ENCODE measurements at regions not wholly inside any gene's neighbourhood (a gene's known extent, or its start where the extent isn't known, plus 50 kb on each side); places are given as distances from the start of the nearest gene placed in this dataset.

- Mint-ChIP-seq H3K36me3 (ENCODE audit: low read depth) (no peaks in the 10 kb centered on the region), H3K27me3 (ENCODE audit: insufficient read depth) (0 out of 2 replicates have a peak, but pooled peaks cover 3% of the 10 kb centered on the region), H3K9me3 (no peaks in the 10 kb centered on the region), H3K4me3 (no peak overlapping the region), H3K4me1 (ENCODE audit: low read depth) (peaks cover 30% of the 10 kb centered on the region), H3K27ac (no peak overlapping the region)
- no peak for DNase-seq
- TF ChIP-seq CTCF (IDR thresholded peaks at IDR 0.05) = no peak
These were observed 552.4 kb upstream of the ZNF608 start for GRCh38 chr5:125298746-125299379.

GRCh38 chr5:125301711-125302110 lies 555.3 kb upstream of the ZNF608 start:
- DNase-seq = no peak
- TF ChIP-seq CTCF (IDR thresholded peaks at IDR 0.05) = no peak
- Mint-ChIP-seq H3K4me3 (no peak overlapping the region), H3K27me3 (ENCODE audit: insufficient read depth) (no peaks in the 10 kb centered on the region), H3K9me3 (peaks cover 8% of the 10 kb centered on the region), H3K4me1 (ENCODE audit: low read depth) (0 out of 2 replicates have a peak, but pooled peaks cover 11% of the 10 kb centered on the region), H3K27ac (no peak overlapping the region), H3K36me3 (ENCODE audit: low read depth) (peaks cover 11% of the 10 kb centered on the region; the same call in 1 of the 2 replicates)

GRCh38 chr5:125302577-125302976 lies 556.1 kb upstream of the ZNF608 start:
- no peak for TF ChIP-seq CTCF (IDR thresholded peaks at IDR 0.05)
- DNase-seq = no peak
- H3K36me3 Mint-ChIP-seq (ENCODE audit: low read depth) = peaks cover 15% of the 10 kb centered on the region
- H3K27me3 Mint-ChIP-seq (ENCODE audit: insufficient read depth) = no peaks in the 10 kb centered on the region
- H3K4me3 Mint-ChIP-seq = no peak overlapping the region
- H3K27ac Mint-ChIP-seq = no peak overlapping the region
- 0 out of 2 replicates have a peak, but pooled peaks cover 11% of the 10 kb centered on the region for H3K4me1 Mint-ChIP-seq (ENCODE audit: low read depth)
- peaks cover 11% of the 10 kb centered on the region for H3K9me3 Mint-ChIP-seq

GRCh38 chr5:125306741-125307140 lies 560.3 kb upstream of the ZNF608 start:
- no peaks in the 10 kb centered on the region for H3K27me3 Mint-ChIP-seq (ENCODE audit: insufficient read depth)
- DNase-seq = no peak
- TF ChIP-seq CTCF (IDR thresholded peaks at IDR 0.05) = no peak
- H3K36me3 Mint-ChIP-seq (ENCODE audit: low read depth) = peaks cover 26% of the 10 kb centered on the region
- H3K4me3 Mint-ChIP-seq = no peak overlapping the region
- peaks cover 21% of the 10 kb centered on the region for H3K4me1 Mint-ChIP-seq (ENCODE audit: low read depth)
- peaks cover 11% of the 10 kb centered on the region for H3K9me3 Mint-ChIP-seq
- H3K27ac Mint-ChIP-seq = no peak overlapping the region

- no peak overlapping the region for H3K27ac Mint-ChIP-seq
- peaks cover 15% of the 10 kb centered on the region for H3K9me3 Mint-ChIP-seq
- no peak overlapping the region for H3K4me3 Mint-ChIP-seq
- H3K36me3 Mint-ChIP-seq (ENCODE audit: low read depth) = peaks cover 36% of the 10 kb centered on the region
- DNase-seq = no peak
- H3K27me3 Mint-ChIP-seq (ENCODE audit: insufficient read depth) = no peaks in the 10 kb centered on the region
- peaks cover 33% of the 10 kb centered on the region for H3K4me1 Mint-ChIP-seq (ENCODE audit: low read depth)
- no peak for TF ChIP-seq CTCF (IDR thresholded peaks at IDR 0.05)
These were observed 564.3 kb upstream of the ZNF608 start for GRCh38 chr5:125310749-125311148.

Measured in HFFc6 (cell line).